NT2/D1 (cell line): ENCODE measurements at regions not wholly inside any gene's neighbourhood (a gene's known extent, or its start where the extent isn't known, plus 50 kb on each side); places are given as distances from the start of the nearest gene placed in this dataset.

Source experiments
- SUZ12 ChIP-seq: IDR thresholded peaks from 2 replicates; pipeline ENCODE4 v1.6.1; 2011; ENCODE audit not compliant: insufficient read length, insufficient read depth; ENCODE audit errors: extremely low read depth
- YY1 ChIP-seq: IDR thresholded peaks from 2 replicates; pipeline ENCODE4 v1.6.1; 2011; ENCODE audit not compliant: insufficient read length, insufficient read depth
- ZNF274 ChIP-seq: IDR thresholded peaks from 2 replicates; pipeline ENCODE4 v1.6.1; 2011; ENCODE audit warnings: mild to moderate bottlenecking, low read depth, low read length

GRCh38 chr4:160505724-160506123 is 1402.8 kb downstream of the RAPGEF2 start:
- TF ChIP-seq YY1 (no peak), ZNF274 (no peak), SUZ12 (no peak)
